ENCODE measurements at regions not wholly inside any gene's neighbourhood (a gene's known extent, or its start where the extent isn't known, plus 50 kb on each side); places are given as distances from the start of the nearest gene placed in this dataset.

GRCh38 chr12:5195691-5196090, 152.0 kb downstream of the KCNA5 start:
- DNase-seq (ENCODE audit: low read depth): no peak

DNA sequence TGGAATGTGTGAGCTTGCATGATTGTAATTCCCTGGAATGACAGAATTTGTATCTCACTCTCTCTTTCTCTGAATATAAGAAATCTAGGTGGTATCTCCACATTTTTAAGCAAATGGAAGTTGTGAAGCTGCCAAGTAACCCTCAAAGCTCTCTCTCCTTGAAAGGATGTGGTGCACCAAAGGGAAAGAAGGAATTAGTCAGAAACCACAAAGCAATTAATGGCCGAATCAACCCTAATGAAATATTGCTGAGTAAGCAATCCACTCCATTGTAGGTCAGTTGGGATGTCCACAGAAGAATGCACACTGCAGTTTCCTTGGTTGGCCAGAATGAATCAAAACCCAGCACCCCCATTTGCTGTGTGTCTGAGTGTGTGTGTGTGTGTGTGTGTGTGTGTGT, 153.5 kb downstream of the KCNA5 start:
- DNase-seq (ENCODE audit: low read depth): peak; percentile 71

DNA sequence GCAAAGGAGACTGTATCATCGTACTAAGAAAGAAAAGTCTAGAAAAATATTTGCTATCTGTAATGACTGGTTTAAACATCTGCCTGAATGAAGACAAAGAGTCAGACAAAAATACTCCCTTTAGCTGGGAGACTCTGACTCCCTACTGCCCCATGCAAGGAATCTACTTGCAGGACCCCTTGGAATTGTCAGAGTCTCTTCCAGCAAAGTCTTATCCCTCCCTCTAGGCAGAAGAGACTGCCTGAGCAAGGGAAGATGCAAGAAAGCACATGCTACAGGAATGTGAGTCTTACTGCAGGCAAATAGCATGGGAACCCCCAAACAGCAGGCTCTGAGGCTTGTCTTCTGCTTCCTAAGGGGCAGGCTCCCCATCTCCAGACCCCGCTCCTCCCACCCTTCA, 154.0 kb downstream of the KCNA5 start:
- DNase-seq (ENCODE audit: low read depth): no peak

- peak; percentile 44 for DNase-seq (ENCODE audit: low read depth)
These were observed 156.8 kb downstream of the KCNA5 start for GRCh38 chr12:5200278-5201087.

DNA sequence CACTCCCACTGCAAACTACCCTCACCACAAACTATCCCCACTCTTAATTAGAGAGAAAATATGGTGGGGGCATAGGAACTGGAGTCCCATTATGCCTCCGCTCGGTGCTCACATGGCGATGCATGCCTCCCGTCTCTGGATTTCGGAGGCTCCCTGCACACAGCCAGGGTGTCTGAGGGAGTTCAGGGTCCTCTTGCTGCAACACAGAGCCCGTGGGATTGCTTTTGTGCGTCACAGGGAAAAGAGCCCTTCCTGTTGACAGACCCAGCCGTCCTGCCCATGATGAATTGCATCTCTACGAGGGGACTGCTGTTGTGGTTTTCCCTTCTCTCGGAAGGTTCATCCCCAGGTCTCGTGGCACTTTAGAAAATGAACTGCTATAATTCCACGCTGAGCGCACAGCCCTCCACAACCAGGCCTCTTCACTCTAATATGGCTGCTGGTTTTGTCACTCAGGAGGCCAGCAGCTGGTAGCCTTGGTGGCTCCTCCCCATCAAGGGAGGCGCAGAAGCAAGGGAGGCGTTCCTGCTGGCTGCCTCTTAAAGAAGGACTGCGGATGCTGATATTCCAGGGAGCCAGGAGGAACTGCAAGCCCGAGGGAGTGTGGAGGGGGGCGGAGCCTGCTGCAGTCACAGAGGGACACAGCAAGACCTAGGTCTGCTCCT, 158.0 kb downstream of the KCNA5 start:
- no peak for DNase-seq (ENCODE audit: low read depth)

DNA sequence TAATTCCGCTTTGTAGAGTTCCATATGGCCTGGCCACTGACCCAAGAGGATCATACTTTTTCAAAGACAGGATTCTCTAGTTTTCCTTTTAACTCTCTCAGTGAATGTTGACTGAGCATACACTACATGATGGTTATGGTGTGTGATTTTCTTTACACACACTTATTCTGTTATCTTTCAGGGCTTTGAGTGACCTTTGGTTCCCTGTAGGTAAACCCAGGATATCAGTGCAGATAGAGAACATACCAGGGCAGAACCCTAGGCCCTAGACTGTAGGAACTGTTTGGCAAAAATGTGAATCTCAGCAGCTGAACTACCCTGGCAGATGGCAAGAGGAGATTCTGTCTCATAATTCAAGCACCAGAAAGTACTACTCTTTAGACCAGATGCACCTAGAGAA, 159.6 kb downstream of the KCNA5 start:
- DNase-seq (ENCODE audit: low read depth): no peak

GRCh38 chr12:5203720-5204119, 160.0 kb downstream of the KCNA5 start:
- DNase-seq (ENCODE audit: low read depth): no peak

DNA sequence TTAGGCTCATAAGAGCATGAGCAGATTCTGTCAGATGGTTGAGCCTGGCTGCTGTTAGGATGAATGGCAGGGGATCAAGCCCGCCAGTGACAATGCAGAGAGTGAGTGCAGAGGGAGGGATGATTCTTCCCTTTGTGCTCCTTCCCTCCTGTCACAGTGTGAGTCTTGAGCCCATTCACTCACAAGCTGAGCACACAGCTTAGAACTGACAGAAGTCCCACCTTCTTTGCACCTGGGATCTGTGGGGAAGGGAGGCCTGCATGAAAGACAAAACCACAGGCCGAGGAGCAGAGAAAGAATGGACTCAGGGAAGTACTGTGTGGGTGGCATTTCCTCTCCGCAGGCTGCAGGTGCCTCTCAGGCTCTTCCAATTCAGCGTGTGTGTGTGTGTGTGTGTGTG, 160.6 kb downstream of the KCNA5 start:
- no peak for DNase-seq (ENCODE audit: low read depth)

DNA sequence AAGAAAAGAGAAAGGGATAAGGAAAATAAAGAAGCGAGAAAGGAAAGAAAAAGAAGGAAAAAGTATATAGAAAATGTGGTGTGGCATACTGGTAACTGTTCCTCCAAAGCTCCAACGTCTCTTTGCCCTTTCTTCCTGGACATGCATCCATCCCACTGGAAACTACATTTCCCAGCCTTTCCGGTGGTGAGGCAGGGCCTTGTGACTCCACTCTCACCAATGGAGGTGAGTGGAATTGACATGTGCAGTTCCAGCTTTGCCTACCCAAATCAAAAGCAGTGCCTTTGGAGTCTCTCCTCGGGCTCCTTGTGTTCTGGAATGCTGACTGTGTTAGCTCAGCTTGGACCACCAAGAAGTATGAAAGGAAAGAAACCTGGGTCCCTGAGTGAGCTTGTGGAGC, 161.2 kb downstream of the KCNA5 start:
- no peak for DNase-seq (ENCODE audit: low read depth)

DNA sequence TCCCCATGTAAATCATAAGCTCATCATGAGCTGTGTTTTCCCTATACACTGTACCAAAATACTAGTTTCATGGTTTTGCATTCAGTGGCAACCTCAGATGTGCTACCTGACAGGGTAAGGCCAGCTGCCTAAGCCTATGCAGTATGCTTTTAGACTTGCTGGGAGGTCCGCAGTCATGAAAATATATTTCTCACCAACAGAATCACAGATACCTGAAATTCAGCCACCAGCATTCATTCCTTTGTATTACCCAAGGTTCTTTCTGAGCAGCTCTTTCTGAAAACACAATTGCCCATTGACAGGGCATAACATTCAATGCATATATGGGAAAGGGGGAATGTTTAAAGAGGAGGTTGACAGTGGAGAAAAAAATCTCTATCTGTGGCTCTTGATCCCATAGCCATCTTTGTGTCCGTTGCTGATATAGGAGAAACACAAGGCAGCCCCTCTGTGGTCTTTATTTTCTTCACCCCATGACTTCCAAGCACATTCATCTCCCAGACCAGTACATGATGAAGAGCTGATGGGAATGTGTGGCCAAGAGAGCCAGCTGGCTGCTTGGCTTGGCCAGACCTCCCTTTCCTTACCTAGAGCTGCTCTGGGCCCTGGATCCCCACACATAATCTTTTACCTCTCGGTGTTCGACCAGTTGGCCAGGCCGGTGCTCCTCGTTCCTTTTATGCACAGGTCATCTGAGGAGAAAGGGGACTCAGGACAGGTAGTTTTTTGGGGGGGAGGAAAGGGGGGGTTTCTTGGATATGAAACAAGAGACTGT, 162.9 kb downstream of the KCNA5 start:
- DNase-seq (ENCODE audit: low read depth): no peak

DNA sequence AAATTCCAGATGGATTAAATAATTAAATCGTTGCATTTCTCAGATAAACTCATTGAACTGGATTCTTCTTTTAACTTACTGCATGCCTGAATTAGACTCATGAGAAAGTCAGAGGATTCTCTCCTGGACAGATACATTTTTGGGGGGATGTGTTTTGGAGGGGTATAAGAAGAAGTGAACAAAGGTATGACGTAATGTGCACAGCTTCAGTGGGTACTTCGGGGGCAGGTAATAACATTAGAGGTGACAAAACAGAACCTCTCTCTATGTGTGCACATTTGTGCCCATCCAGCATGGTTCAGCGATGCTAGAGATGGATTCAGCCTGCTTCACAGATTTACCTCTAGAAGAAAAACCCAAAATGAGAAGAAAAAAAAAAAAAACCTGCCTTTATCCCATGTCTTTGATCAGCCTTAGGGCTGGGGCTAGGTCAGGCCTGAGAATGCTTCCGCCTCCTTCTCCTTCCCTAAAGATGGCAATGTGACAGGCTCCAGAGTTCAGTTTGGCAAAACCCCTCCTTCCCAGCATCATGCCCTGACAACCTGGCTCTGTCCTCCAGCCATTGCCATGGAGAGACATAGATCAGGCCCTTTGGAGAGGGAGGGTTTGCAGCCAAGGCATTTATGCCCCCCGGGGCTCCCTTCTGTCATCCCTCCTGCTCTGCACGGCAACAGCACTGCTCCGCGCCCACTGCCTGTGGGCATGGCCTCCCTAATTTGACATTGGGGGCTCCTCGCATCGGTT, 166.7 kb downstream of the KCNA5 start:
- DNase-seq (ENCODE audit: low read depth): no peak

DNA sequence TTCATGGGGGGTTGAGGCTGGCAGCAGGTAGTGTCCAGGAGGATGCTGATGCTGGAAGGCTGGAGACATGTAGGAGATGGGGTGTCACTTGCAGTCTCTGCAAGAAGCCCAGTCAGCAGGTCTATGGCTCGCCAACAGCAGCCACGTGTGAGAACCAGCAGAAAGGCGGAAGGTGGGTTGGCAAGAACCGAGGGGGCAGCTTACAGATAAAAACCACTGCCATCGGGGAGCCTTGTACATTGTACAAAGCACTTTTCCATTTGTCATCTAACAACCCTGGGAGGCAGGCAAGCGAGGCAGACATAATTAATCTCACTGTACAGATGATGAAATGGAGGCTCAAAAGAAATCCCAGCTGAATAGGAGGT, 167.2 kb downstream of the KCNA5 start:
- DNase-seq (ENCODE audit: low read depth): no peak

DNA sequence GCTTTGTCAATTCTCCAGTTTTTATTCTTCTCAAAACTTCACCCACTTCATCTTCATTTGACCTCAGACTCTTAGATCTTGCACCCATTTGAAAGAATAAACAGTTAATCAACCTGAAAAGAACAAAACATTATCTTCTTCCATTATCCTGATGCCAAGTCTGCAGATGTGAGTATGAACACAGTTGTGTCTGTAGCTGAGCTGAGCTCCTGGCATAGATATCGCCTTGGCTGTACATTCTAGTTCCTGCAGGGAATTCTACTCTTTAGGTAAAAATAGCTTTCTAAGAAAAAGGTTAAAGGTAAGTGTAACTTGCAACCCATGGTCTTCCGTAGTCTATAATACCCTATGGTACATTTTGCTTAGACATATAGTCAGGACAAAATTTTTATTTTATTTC, 169.7 kb downstream of the KCNA5 start:
- DNase-seq (ENCODE audit: low read depth): no peak

GRCh38 chr12:5213990-5214389, 170.3 kb downstream of the KCNA5 start:
- no peak for DNase-seq (ENCODE audit: low read depth)

DNA sequence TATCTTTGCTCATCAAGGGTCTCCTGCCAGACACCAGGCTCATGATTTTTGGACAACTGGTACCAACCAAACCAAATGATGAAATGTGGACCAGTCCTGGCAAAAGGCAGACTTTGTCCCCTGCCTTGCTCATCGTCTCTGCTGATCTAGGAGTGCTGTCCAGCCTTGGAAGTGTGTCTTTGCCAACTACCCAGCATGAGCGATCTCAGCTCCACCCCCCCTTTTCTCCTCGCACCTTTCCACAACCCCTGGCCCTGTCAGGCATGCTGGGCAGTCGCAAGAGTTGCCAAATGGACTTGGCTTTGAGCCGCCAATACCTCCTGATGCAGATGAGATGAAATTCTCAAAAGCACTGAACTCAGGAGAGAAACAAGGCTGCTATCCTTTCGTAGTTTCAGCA, 174.3 kb downstream of the KCNA5 start:
- DNase-seq (ENCODE audit: low read depth): no peak

GRCh38 chr12:5220099-5220498, 176.4 kb downstream of the KCNA5 start:
- DNase-seq (ENCODE audit: low read depth): no peak

GRCh38 chr12:5220835-5221234, 177.2 kb downstream of the KCNA5 start:
- DNase-seq (ENCODE audit: low read depth): no peak

DNA sequence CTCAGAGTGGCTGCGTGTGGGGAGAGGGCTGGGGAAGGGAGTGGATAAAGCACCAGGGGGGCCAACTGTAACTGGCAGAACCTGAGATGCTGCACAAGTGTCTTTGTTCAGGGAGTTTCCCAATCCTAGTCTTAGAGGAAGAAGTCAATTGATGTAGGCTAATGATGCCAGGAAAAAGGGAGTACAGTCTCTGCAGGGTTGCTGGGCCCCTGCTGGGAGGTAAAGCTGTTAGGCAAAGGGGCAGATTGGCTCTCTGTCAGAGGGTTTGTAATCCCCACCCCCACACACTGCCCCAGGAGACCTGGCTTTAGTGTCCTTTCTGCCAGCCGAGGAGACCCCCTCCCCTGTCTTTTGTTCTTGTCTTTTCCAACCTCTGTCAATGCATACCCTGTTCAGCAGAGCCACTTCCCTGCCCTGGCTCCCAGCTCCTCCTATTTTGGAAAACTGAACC, 178.4 kb downstream of the KCNA5 start:
- no peak for DNase-seq (ENCODE audit: low read depth)

DNA sequence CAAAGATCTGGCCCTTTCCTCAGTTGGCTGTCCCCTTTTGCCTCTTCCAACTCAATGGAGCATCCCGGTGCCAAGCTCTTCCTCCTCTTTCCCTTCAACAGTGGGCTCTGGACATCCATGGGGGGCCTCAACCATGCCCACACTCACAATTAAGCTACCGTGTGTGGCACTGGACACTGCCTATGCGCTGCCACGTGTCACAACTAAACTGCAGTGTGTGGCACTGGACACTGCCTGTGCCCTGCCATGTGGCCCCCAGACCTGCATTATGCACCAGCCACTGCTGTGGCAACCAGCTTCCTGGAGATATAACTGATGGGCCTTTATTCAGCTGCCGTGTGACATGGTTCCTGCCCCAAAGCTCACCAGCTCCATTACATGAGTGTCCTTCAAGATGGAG, 179.1 kb downstream of the KCNA5 start:
- DNase-seq (ENCODE audit: low read depth): no peak

DNA sequence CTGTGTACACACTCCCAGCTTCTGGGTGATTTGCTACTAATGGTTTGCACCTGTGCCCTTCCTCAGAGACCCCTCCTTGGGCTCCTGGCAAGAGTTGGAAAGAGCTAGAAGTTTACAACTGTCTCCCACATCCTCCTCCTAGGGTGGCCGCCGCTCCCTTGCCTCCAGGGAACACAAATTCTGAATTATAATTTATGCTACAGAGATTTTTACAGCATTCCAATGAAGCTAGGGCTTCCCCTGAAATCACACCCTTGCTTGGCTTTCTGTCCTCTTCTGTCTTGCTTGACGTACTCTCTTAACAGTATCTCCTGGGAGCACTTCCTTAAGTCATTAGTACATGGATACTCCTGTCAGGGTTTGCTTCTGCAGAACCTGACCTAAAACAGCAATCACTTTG, 180.2 kb downstream of the KCNA5 start:
- no peak for DNase-seq (ENCODE audit: low read depth)

- no peak for DNase-seq (ENCODE audit: low read depth)
These were observed 182.9 kb downstream of the KCNA5 start for GRCh38 chr12:5226581-5226980.

DNA sequence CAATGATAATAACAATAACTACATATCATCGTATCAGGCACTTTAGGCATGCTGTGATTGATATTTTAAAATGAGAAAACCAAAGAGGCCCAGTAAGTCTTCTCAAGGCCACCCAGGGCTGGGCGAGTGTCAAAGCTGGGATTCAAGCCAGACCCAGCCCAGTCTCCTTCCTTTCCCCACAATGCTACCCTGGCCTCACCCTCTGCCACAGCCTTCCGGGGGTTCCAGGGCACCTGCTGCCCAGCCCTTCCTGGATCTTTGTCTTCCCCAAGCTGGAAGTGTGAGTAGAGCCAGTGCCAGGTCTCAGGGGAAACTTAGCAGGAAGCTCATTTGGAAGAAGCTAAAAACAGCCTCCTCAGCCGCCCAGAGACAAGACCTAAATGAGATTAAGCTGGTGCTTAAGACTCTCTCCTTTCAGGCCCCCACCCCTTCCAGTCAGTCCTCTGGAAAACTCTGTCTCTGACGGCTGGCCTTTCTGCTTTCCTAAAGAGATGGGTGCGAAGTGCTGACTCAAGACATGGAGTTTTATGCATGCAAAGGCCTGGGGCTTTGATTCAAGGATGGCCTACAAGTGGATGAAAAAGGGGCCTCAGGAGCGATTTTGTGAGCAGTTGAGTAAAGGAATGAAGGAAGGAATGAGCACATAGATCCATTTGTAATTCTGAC, 184.2 kb downstream of the KCNA5 start:
- DNase-seq (ENCODE audit: low read depth): no peak

All from ELR (cell line).